ENCODE measurements at regions not wholly inside any gene's neighbourhood (a gene's known extent, or its start where the extent isn't known, plus 50 kb on each side); places are given as distances from the start of the nearest gene placed in this dataset.

DNA sequence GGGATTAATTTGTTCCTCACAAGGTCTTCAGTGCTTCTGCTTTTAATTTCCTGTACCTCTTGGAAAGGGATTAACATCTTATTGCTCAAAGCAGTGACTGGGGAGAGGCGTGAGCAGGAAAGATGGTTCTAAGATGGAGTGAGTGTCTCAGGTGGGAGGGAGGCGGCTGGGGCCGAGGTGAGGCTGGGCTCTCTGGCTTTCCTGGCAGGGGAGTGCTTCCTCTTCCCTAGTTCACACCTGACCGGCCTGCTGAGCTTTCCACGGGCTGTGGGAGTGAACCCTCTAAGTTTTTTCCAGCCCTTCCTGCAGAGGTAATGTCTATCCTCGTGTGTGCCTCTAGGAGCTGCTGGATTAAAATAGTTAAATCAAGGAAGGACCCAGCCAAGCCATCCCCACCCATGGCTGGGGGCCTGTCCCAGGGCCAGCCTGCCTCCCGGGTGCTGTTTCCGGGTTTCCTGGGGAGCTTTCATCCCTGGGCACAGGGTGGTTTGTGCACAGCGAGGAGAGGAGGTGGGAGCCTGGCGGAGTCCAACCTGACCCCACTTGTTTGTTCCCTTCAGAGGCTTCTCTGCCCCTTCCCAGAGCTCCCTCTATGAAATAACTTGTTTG lies 179.1 kb downstream of the TFAP2C start:
- Mint-ChIP-seq H3K36me3 (no peaks in the 10 kb centered on the region), H3K27me3 (ENCODE audit: insufficient read depth, low read depth) (peaks cover 12% of the 10 kb centered on the region), H3K9me3 (no peaks in the 10 kb centered on the region), H3K27ac (no peak overlapping the region), H3K4me3 (no peak overlapping the region), H3K4me1 (peaks cover 40% of the 10 kb centered on the region)
- no peak for DNase-seq (ENCODE audit: low spot score)
- TF ChIP-seq EZH2 (IDR thresholded peaks at IDR 0.05) (no peak), EZH2phosphoT487 (IDR thresholded peaks at IDR 0.05) (no peak)
- TF ChIP-seq, protein P1, sequence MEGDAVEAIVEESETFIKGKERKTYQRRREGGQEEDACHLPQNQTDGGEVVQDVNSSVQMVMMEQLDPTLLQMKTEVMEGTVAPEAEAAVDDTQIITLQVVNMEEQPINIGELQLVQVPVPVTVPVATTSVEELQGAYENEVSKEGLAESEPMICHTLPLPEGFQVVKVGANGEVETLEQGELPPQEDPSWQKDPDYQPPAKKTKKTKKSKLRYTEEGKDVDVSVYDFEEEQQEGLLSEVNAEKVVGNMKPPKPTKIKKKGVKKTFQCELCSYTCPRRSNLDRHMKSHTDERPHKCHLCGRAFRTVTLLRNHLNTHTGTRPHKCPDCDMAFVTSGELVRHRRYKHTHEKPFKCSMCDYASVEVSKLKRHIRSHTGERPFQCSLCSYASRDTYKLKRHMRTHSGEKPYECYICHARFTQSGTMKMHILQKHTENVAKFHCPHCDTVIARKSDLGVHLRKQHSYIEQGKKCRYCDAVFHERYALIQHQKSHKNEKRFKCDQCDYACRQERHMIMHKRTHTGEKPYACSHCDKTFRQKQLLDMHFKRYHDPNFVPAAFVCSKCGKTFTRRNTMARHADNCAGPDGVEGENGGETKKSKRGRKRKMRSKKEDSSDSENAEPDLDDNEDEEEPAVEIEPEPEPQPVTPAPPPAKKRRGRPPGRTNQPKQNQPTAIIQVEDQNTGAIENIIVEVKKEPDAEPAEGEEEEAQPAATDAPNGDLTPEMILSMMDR (IDR thresholded peaks at IDR 0.05) = no peak
- H4K20me1 ChIP-seq (ENCODE audit: low read depth) = no peaks in the 10 kb centered on the region
- no peak overlapping the region for H2AFZ ChIP-seq (replicated peaks)
- no peak overlapping the region for H3K27ac ChIP-seq
- H3K4me2 ChIP-seq = peak overlapping the region; percentile 53
- no peaks in the 10 kb centered on the region for H3K36me3 ChIP-seq
- no peaks in the 10 kb centered on the region for H3K9me3 ChIP-seq (ENCODE audit: low read depth)
- H3K79me2 ChIP-seq (ENCODE audit: low read depth) = no peaks in the 10 kb centered on the region
- no peak overlapping the region for H3K9ac ChIP-seq
- H3F3A ChIP-seq (ENCODE audit: low read depth) = peaks cover 22% of the 10 kb centered on the region
- peaks cover 34% of the 10 kb centered on the region for H3K4me1 ChIP-seq
- no peak overlapping the region for H3K4me3 ChIP-seq
- H3K27me3 ChIP-seq = no peaks in the 10 kb centered on the region

DNA sequence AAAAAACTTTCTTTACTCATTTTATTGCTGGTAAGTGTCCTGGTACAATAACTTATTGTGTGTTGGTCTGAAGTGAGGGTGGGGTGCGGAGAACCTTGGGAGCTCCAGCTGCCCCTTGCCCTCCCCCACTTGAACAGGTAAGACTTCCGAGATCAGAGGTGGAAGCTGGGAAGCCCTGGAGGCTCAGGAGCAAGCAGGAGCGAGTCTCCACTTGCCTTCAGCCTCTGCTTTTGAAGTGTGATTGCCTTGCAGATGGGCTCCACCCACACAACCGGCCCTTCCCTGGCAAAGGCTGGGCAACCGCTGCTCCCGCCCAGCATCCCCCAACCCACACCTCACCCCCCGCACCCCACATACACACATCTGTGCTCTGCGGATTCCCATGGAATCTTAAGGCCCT lies 179.6 kb downstream of the TFAP2C start:
- H3K27ac Mint-ChIP-seq = no peak overlapping the region

DNA sequence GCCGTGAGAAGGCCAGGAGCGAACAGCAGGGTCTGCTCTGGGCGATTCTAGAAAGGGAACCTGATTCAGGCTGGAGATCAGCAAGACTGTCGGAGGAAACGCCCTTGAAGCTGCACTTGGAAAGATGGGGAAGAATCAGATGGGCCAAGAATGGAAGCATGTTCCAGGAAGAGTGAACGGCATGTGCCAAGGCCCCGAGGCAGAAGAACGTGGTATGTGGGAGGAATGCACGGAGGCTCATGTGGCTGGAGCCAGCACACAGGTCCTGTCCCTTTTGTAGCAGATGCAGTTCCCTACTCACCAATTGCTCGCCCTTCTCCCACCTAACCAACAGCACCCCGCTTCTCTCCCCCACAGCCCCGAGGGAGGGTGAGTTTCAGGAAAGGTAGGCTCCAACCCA lies 180.6 kb downstream of the TFAP2C start:
- H3K27me3 ChIP-seq = no peaks in the 10 kb centered on the region
- TF ChIP-seq, protein P1 (IDR thresholded peaks at IDR 0.05) = no peak
- TF ChIP-seq EZH2phosphoT487 (IDR thresholded peaks at IDR 0.05) = no peak
- TF ChIP-seq EZH2 (IDR thresholded peaks at IDR 0.05) = no peak

More for the DNA sequence above, 179.6 kb downstream of the TFAP2C start:
- no peaks in the 10 kb centered on the region for H4K20me1 ChIP-seq (ENCODE audit: low read depth)
- H3K4me1 ChIP-seq = peaks cover 34% of the 10 kb centered on the region
- H3K27ac ChIP-seq = no peak overlapping the region
- H3K79me2 ChIP-seq (ENCODE audit: low read depth) = no peaks in the 10 kb centered on the region
- Mint-ChIP-seq H3K9me3 (peaks cover 1% of the 10 kb centered on the region), H3K4me1 (peaks cover 39% of the 10 kb centered on the region), H3K4me3 (no peak overlapping the region), H3K36me3 (no peaks in the 10 kb centered on the region), H3K27me3 (ENCODE audit: insufficient read depth, low read depth) (peaks cover 12% of the 10 kb centered on the region)
- no peak for DNase-seq (ENCODE audit: low spot score)
- peak overlapping the region; percentile 46 for H3K4me2 ChIP-seq
- H2AFZ ChIP-seq (replicated peaks) = no peak overlapping the region
- no peaks in the 10 kb centered on the region for H3K9me3 ChIP-seq (ENCODE audit: low read depth)
- no peak overlapping the region for H3K4me3 ChIP-seq
- H3K36me3 ChIP-seq = no peaks in the 10 kb centered on the region
- TF ChIP-seq, protein P1 (IDR thresholded peaks at IDR 0.05) = no peak
- TF ChIP-seq EZH2 (IDR thresholded peaks at IDR 0.05) (no peak), EZH2phosphoT487 (IDR thresholded peaks at IDR 0.05) (no peak)
- peaks cover 22% of the 10 kb centered on the region for H3F3A ChIP-seq (ENCODE audit: low read depth)
- H3K9ac ChIP-seq = no peak overlapping the region
- H3K27me3 ChIP-seq = no peaks in the 10 kb centered on the region

More for the DNA sequence above, 180.6 kb downstream of the TFAP2C start:
- Mint-ChIP-seq H3K9me3 (peaks cover 2% of the 10 kb centered on the region), H3K36me3 (no peaks in the 10 kb centered on the region), H3K27ac (no peak overlapping the region), H3K27me3 (ENCODE audit: insufficient read depth, low read depth) (peaks cover 14% of the 10 kb centered on the region), H3K4me3 (no peak overlapping the region), H3K4me1 (peaks cover 40% of the 10 kb centered on the region)
- H3F3A ChIP-seq (ENCODE audit: low read depth) = peaks cover 16% of the 10 kb centered on the region
- H3K27ac ChIP-seq = no peak overlapping the region
- H2AFZ ChIP-seq (replicated peaks) = no peak overlapping the region
- no peaks in the 10 kb centered on the region for H3K36me3 ChIP-seq
- no peak for DNase-seq (ENCODE audit: low spot score)
- no peaks in the 10 kb centered on the region for H3K9me3 ChIP-seq (ENCODE audit: low read depth)
- no peak overlapping the region for H3K4me2 ChIP-seq
- H3K4me1 ChIP-seq = peaks cover 29% of the 10 kb centered on the region
- no peaks in the 10 kb centered on the region for H3K79me2 ChIP-seq (ENCODE audit: low read depth)
- H4K20me1 ChIP-seq (ENCODE audit: low read depth) = no peaks in the 10 kb centered on the region
- H3K9ac ChIP-seq = no peak overlapping the region
- no peak overlapping the region for H3K4me3 ChIP-seq
